SK-N-SH treated with all-trans-retinoic acid at 6 μM for 48 hours (cell line): ENCODE measurements at regions not wholly inside any gene's neighbourhood (a gene's known extent, or its start where the extent isn't known, plus 50 kb on each side); places are given as distances from the start of the nearest gene placed in this dataset.

Experiments used
- ARNTL ChIP-seq: fragments of 450-650 bp; formaldehyde crosslinking; IDR thresholded peaks from 2 replicates; pipeline ENCODE4 v1.5.0; 2020; ENCODE audit warnings: low read depth, mild to moderate bottlenecking, moderate library complexity, borderline replicate concordance
- CSDC2 ChIP-seq: fragments of 250-450 bp; sonication (Bioruptor Pico); IDR thresholded peaks from 2 replicates; pipeline ENCODE4 v1.5.0; 2020; ENCODE audit warnings: mild to moderate bottlenecking, moderate library complexity
- ESRRG ChIP-seq: fragments of 250-450 bp; sonication (Bioruptor Pico); IDR thresholded peaks from 2 replicates; pipeline ENCODE4 v1.6.1; 2021; ENCODE audit warnings: mild to moderate bottlenecking
- ISL1 ChIP-seq: fragments of 250-450 bp; sonication (Bioruptor Pico); IDR thresholded peaks from 2 replicates; pipeline ENCODE4 v2.1.2; 2022; ENCODE audit warnings: mild to moderate bottlenecking, moderate library complexity
- PATZ1 ChIP-seq: fragments of 250-450 bp; sonication (Bioruptor Pico); IDR thresholded peaks from 2 replicates; pipeline ENCODE4 v1.8.0; 2020; ENCODE audit warnings: mild to moderate bottlenecking, moderate library complexity, borderline replicate concordance
- PPARA ChIP-seq: fragments of 250-450 bp; sonication (Bioruptor Pico); IDR thresholded peaks from 2 replicates; pipeline ENCODE4 v1.5.0; 2020; ENCODE audit warnings: mild to moderate bottlenecking, borderline replicate concordance
- RARB ChIP-seq: fragments of 250-450 bp; sonication (Bioruptor Pico); IDR thresholded peaks from 2 replicates; pipeline ENCODE4 v1.8.0; 2021; ENCODE audit warnings: mild to moderate bottlenecking, moderate library complexity
- TOX ChIP-seq: fragments of 250-450 bp; sonication (Bioruptor Pico); IDR thresholded peaks from 2 replicates; pipeline ENCODE4 v1.8.0; 2021; ENCODE audit warnings: mild to moderate bottlenecking, moderate library complexity, borderline replicate concordance
- ZFP3 ChIP-seq: fragments of 250-450 bp; sonication (Bioruptor Pico); IDR thresholded peaks from 2 replicates; pipeline ENCODE4 v1.5.0; 2020; ENCODE audit warnings: mild to moderate bottlenecking, moderate library complexity
- ZNF565 ChIP-seq: fragments of 450-650 bp; formaldehyde crosslinking; conservative IDR thresholded peaks from 2 replicates; pipeline ENCODE4 v1.5.0; 2020; ENCODE audit warnings: low read depth, mild to moderate bottlenecking, moderate library complexity
- ZNF70 ChIP-seq: fragments of 450-650 bp; formaldehyde crosslinking; IDR thresholded peaks from 2 replicates; pipeline ENCODE4 v1.5.0; 2020; ENCODE audit warnings: mild to moderate bottlenecking, moderate library complexity
- TF ChIP-seq, protein P1 (sequence below): fragments of 250-450 bp; sonication (Bioruptor Pico); IDR thresholded peaks from 2 replicates; pipeline ENCODE4 v1.5.1; 2020; ENCODE audit warnings: low read depth, mild to moderate bottlenecking, moderate library complexity

- no peak for TF ChIP-seq ISL1 (CRISPR knock-in tag)
- no peak for TF ChIP-seq PATZ1 (CRISPR knock-in tag)
- TF ChIP-seq RARB (CRISPR knock-in tag) = no peak
- no peak for TF ChIP-seq ZNF565
- TF ChIP-seq, protein P1, sequence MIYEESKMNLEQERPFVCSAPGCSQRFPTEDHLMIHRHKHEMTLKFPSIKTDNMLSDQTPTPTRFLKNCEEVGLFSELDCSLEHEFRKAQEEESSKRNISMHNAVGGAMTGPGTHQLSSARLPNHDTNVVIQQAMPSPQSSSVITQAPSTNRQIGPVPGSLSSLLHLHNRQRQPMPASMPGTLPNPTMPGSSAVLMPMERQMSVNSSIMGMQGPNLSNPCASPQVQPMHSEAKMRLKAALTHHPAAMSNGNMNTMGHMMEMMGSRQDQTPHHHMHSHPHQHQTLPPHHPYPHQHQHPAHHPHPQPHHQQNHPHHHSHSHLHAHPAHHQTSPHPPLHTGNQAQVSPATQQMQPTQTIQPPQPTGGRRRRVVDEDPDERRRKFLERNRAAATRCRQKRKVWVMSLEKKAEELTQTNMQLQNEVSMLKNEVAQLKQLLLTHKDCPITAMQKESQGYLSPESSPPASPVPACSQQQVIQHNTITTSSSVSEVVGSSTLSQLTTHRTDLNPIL (CRISPR knock-in tag) = no peak
- TF ChIP-seq ZFP3 = no peak
- TF ChIP-seq PPARA (CRISPR knock-in tag) = no peak
- TF ChIP-seq TOX = no peak
- TF ChIP-seq ZNF70 (CRISPR knock-in tag) = no peak
- no peak for TF ChIP-seq ARNTL (CRISPR knock-in tag)
- no peak for TF ChIP-seq ESRRG (CRISPR knock-in tag)
- TF ChIP-seq CSDC2 (CRISPR knock-in tag) = no peak
Measured at GRCh38 chr6:121595646-121596045, 160.2 kb downstream of the GJA1 start.
